ENCODE measurements at regions not wholly inside any gene's neighbourhood (a gene's known extent, or its start where the extent isn't known, plus 50 kb on each side); places are given as distances from the start of the nearest gene placed in this dataset.
"Not testable (repeated sequence)": the region's sequence is repeated elsewhere in the genome, so short reads cannot be mapped to it uniquely, and the experiment has no call there.

DNA sequence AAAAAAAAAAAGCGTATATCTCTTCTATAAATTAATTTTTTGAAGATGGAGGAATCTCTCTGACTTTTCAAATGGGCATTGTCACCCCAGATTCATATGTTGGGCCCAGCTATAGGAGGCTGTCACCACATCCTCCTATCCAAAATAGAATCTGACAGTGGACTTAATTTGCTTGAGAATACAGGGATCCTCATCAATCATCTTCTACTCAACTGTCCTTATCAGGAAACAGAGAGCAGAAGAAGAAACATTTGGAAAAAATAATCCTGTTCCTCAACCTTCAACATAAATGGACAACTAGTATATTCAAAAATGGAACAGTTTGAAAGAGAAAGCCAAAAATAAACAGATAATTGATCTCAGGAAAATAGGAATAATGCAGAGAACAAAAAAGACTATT, 725.4 kb upstream of the INTU start:
- TF ChIP-seq POLR2AphosphoS5 (IDR thresholded peaks at IDR 0.05) (no peak), POLR2A (IDR thresholded peaks at IDR 0.05) (no peak), EP300 (IDR thresholded peaks at IDR 0.05) (no peak)
- TF ChIP-seq, protein P1, sequence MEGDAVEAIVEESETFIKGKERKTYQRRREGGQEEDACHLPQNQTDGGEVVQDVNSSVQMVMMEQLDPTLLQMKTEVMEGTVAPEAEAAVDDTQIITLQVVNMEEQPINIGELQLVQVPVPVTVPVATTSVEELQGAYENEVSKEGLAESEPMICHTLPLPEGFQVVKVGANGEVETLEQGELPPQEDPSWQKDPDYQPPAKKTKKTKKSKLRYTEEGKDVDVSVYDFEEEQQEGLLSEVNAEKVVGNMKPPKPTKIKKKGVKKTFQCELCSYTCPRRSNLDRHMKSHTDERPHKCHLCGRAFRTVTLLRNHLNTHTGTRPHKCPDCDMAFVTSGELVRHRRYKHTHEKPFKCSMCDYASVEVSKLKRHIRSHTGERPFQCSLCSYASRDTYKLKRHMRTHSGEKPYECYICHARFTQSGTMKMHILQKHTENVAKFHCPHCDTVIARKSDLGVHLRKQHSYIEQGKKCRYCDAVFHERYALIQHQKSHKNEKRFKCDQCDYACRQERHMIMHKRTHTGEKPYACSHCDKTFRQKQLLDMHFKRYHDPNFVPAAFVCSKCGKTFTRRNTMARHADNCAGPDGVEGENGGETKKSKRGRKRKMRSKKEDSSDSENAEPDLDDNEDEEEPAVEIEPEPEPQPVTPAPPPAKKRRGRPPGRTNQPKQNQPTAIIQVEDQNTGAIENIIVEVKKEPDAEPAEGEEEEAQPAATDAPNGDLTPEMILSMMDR (IDR thresholded peaks at IDR 0.05): no peak
- Histone ChIP-seq H3K9me3 (no peaks in the 10 kb centered on the region), H3K27me3 (no peaks in the 10 kb centered on the region), H3K4me3 (no peak overlapping the region), H3K4me1 (no peaks in the 10 kb centered on the region), H3K27ac (no peak overlapping the region), H3K36me3 (no peaks in the 10 kb centered on the region)
- DNase-seq (ENCODE audit: low spot score in 2 of 2): no peak
- WGBS: 87% methylated on average over 1 of the region's 1 CpG

DNA sequence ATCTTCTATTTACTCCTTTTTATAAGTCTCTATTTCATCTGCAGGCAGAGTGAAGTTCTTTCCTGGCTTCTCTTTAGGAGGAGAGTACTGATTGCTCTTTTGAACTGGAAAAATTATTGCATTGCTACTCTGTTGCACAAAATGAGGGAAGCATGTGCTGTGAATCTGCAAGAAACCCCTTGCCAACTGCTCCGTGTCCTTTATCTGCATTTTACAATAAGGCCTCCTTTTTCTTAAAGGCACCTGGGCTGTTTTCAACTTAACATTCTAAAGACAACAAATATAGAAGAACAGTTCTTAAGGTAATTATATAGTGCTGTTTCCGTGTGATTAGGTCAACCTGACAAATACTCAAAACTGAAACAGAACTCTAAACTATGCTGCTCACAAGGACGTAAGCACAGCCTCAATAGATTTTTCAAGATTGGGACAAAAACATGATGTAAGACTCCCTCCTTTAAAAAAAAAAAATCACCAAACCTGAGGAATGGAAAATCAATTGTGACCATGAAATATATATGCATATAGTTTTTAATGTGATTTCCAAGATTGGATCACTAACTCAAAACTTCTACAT, 716.6 kb upstream of the INTU start:
- no peak for DNase-seq (ENCODE audit: low spot score in 2 of 2)
- H3K4me3 ChIP-seq: no peak overlapping the region
- H3K36me3 ChIP-seq: no peaks in the 10 kb centered on the region
- H3K9me3 ChIP-seq: no peaks in the 10 kb centered on the region
- H3K27me3 ChIP-seq: no peaks in the 10 kb centered on the region
- 55% methylated on average over 3 of the region's 3 CpGs for WGBS
- TF ChIP-seq EP300 (IDR thresholded peaks at IDR 0.05): no peak
- TF ChIP-seq, protein P1 (IDR thresholded peaks at IDR 0.05): no peak
- H3K27ac ChIP-seq: peak overlapping the region; percentile 29
- peaks cover 9% of the 10 kb centered on the region for H3K4me1 ChIP-seq

DNA sequence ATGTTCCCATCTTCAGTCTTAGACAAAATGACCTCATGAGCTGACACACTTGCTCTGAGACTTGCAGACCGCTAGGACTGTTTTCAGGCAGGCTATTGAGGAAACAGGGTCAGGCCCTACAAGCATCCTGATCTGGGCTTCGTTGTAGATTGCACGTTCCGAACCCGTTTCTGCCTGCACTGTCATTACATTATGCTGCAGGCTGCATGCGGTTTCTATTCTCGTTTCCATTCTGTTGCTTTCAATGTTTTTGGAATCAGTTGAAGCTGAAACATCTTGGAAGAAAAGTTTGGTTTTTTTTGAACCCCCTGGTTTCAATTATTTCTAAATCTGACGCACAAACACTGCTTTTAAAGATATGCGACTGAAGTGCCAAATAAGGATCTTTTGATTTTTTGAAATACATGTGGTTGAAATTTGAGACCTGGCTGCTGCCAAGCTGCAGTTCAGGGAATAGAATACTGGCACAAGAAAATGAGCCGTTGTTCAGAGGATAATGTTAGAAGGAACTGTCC, 716.1 kb upstream of the INTU start:
- Histone ChIP-seq H3K4me1 (peaks cover 9% of the 10 kb centered on the region), H3K27me3 (no peaks in the 10 kb centered on the region), H3K9me3 (no peaks in the 10 kb centered on the region), H3K36me3 (no peaks in the 10 kb centered on the region), H3K4me3 (no peak overlapping the region), H3K27ac (peak overlapping the region; percentile 29)
- DNase-seq (ENCODE audit: low spot score in 2 of 2): no peak
- WGBS: 31% methylated on average over 10 of the region's 10 CpGs
- TF ChIP-seq POLR2AphosphoS5 (IDR thresholded peaks at IDR 0.05) (peak in 1 of 3 donors; percentile 11), EP300 (IDR thresholded peaks at IDR 0.05) (no peak)

DNA sequence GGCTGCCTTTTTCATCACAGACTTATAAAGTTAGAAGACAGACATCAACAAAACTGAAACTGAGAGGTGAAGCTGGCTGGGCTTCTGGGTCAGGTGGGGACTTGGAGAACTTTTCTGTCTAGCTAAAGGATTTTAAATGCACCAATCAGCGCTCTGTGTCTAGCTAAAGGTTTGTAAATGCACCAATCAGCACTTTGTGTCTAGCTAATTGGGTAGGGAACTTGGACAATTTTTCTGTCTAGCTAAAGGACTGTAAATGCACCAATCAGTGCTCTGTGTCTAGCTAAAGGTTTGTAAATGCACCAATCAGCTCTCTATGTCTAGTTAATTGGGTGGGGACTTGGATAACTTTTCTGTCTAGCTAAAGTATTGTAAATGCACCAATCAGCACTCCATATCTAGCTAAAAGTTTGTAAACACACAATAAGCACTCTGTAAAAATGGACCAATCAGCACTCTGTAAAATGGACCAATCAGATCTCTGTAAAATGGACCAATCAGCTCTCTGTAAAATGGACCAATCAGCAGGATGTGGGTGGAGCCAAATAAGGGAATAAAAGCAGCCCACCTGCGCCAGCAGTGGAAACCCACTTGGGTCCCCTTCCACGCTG, 710.3 kb upstream of the INTU start:
- H3K9me3 ChIP-seq; H3K36me3 ChIP-seq; DNase-seq (ENCODE audit: low spot score in 2 of 2); H3K27ac ChIP-seq; H3K27me3 ChIP-seq; H3K4me1 ChIP-seq; H3K4me3 ChIP-seq: not testable (repeated sequence)
- WGBS: 94% methylated on average over 3 of the region's 3 CpGs

DNA sequence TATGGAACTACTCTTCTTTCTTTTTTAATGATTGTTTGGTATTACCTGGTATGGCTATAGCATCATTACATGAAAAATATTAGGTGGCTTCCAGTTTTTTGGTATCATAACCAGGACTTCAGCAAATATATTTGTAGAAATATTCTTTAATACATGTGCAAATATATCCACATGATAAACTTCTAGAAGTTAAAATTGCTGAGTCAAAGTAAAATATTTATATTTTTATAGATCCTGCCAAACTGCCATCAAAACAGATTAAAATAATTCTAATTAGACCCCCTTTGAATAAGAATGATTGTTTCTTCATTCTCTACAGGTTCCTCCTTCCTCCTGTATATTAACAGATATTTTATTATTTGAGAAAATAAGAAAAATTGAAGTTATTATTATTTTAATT, 708.5 kb upstream of the INTU start:
- H3K4me1 ChIP-seq: no peaks in the 10 kb centered on the region

DNA sequence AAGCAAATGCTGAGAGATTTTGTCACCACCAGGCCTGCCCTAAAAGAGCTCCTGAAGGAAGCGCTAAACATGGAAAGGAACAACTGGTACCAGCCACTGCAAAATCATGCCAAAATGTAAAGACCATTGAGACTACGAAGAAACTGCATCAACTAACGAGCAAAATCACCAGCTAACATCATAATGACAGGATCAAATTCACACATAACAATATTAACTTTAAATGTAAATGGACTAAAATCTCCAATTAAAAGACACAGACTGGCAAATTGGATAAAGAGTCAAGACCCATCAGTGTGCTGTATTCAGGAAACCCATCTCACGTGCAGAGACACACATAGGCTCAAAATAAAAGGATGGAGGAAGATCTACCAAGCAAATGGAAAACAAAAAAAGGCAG, 702.7 kb upstream of the INTU start:
- not testable (repeated sequence) for H3K4me3 ChIP-seq; H3K36me3 ChIP-seq; H3K27ac ChIP-seq; H3K9me3 ChIP-seq; H3K27me3 ChIP-seq; DNase-seq (ENCODE audit: low spot score in 2 of 2); H3K4me1 ChIP-seq
- no CpG with 5 or more reads among the region's 4 CpGs for WGBS

More for the DNA sequence above, 708.5 kb upstream of the INTU start:
- Histone ChIP-seq H3K27me3 (no peaks in the 10 kb centered on the region), H3K4me3 (no peak overlapping the region), H3K9me3 (no peaks in the 10 kb centered on the region), H3K36me3 (no peaks in the 10 kb centered on the region), H3K27ac (no peak overlapping the region)
- no peak for DNase-seq (ENCODE audit: low spot score in 2 of 2)
- no peak for TF ChIP-seq POLR2AphosphoS5 (IDR thresholded peaks at IDR 0.05)
- TF ChIP-seq, protein P1 (IDR thresholded peaks at IDR 0.05): no peak
- no peak for TF ChIP-seq EP300 (IDR thresholded peaks at IDR 0.05)
- no peak for TF ChIP-seq POLR2A (IDR thresholded peaks at IDR 0.05)

DNA sequence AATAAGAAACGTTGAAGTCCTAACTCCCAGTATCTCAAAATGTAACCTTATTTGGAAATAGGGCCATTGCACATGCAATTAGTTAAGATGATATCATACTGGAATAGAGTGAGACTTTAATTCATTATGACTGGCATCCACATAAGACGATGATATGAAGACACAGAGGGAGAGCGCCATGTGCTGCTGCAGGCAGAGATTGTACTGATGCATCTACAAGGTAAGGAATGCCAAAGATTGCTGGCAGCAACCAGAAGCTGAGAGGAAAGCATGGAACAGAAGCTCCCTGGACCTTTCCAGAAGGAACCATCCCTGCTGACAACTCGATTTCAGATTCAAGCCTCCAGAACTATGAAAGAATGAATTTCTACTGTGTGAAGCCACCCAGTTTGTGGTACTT, 697.0 kb upstream of the INTU start:
- H3K4me1 ChIP-seq: no peaks in the 10 kb centered on the region
- WGBS: 69% methylated on average over 4 of the region's 4 CpGs
- no peaks in the 10 kb centered on the region for H3K36me3 ChIP-seq
- TF ChIP-seq POLR2A (IDR thresholded peaks at IDR 0.05) (no peak), EP300 (IDR thresholded peaks at IDR 0.05) (no peak), POLR2AphosphoS5 (IDR thresholded peaks at IDR 0.05) (no peak)
- TF ChIP-seq, protein P1 (IDR thresholded peaks at IDR 0.05): no peak
- H3K27ac ChIP-seq: no peak overlapping the region
- H3K4me3 ChIP-seq: no peak overlapping the region
- H3K27me3 ChIP-seq: no peaks in the 10 kb centered on the region
- DNase-seq (ENCODE audit: low spot score in 2 of 2): no peak
- H3K9me3 ChIP-seq: no peaks in the 10 kb centered on the region

All from suprapubic skin (tissue), 4 donors.